Small intestine (tissue), 7 donors: ENCODE measurements at regions not wholly inside any gene's neighbourhood (a gene's known extent, or its start where the extent isn't known, plus 50 kb on each side); places are given as distances from the start of the nearest gene placed in this dataset.

ENCODE experiments used
- DNase-seq, 2 donors: peaks; one replicate each; pipeline versions ENCODE4 v3.0.0 to v3.0.0-alpha.2; 2013
- FAIRE-seq: peaks from 2 replicates; lab custom pipeline; 2012; peaks lifted over from hg19 to GRCh38; lab: Jason Lieb, UNC
- H3K27ac ChIP-seq, 3 donors: one replicate each; pipeline ENCODE4 v1.5.1; 2013; ENCODE audit warnings: low read length in 2 of 3, mild to moderate bottlenecking in 2 of 3, control low read depth in 1 of 3, inconsistent platforms in 1 of 3, low read depth in 1 of 3, moderate library complexity in 1 of 3
- H3K27me3 ChIP-seq, 3 donors: one replicate each; pipeline ENCODE4 v1.6.1; 2013; ENCODE audit warnings: low read length in 3 of 3, inconsistent platforms in 1 of 3; ENCODE audit not compliant: control insufficient read depth in 3 of 3, insufficient read depth in 3 of 3
- H3K36me3 ChIP-seq, 3 donors: one replicate each; pipeline ENCODE4 v1.6.1; 2013; ENCODE audit warnings: low read length in 3 of 3, inconsistent platforms in 1 of 3, low read depth in 1 of 3, mild to moderate bottlenecking in 1 of 3, moderate library complexity in 1 of 3; ENCODE audit not compliant: control insufficient read depth in 3 of 3, insufficient read depth in 2 of 3
- H3K4me1 ChIP-seq, 3 donors: one replicate each; pipeline ENCODE4 v1.6.1; 2013; ENCODE audit warnings: low read length in 2 of 3, inconsistent platforms in 1 of 3, low read depth in 1 of 3, mild to moderate bottlenecking in 1 of 3, moderate library complexity in 1 of 3; ENCODE audit not compliant: control insufficient read depth in 3 of 3, insufficient read depth in 2 of 3
- H3K4me3 ChIP-seq, 3 donors: one replicate each; pipeline ENCODE4 v1.5.1; 2013; ENCODE audit warnings: low read length in 3 of 3, control low read depth in 1 of 3, inconsistent platforms in 1 of 3, low read depth in 1 of 3, mild to moderate bottlenecking in 1 of 3, moderate library complexity in 1 of 3
- H3K9me3 ChIP-seq, 2 donors: one replicate each; pipeline ENCODE4 v1.6.1; 2013; ENCODE audit warnings: low read depth in 1 of 2, low read length in 1 of 2; ENCODE audit not compliant: control insufficient read depth in 2 of 2, insufficient read depth in 1 of 2
- WGBS, 3 donors: extraction: QIAGEN DNeasy Blood & Tissue Kit; methylation state at CpG; one replicate each; pipeline ENCODE4 v1.1.7; 2013; 5-methylcytosine and 5-hydroxymethylcytosine counted together
- donor health status: healthy with polysubstance abuse.
- donor health status: control.
- donor health status: control.
- donor health status: Bipolar disorder and iron deficiency.
- donor health status: healthy.

- no peaks in the 10 kb centered on the region for H3K27me3 ChIP-seq
- H3K4me3 ChIP-seq: no peak overlapping the region
- no peaks in the 10 kb centered on the region for H3K4me1 ChIP-seq
- 76 to 81% (median 76%) methylated on average over 7 to 8 of the region's 8 CpGs for WGBS, 3 donors
- FAIRE-seq (no peak), DNase-seq (no peak)
- H3K9me3 ChIP-seq: no peaks in the 10 kb centered on the region
- no peaks in the 10 kb centered on the region for H3K36me3 ChIP-seq
- no peak overlapping the region for H3K27ac ChIP-seq
These were observed 530.3 kb downstream of the TCERG1L start for GRCh38 chr10:130781206-130781605.

- Histone ChIP-seq H3K27me3 (no peaks in the 10 kb centered on the region), H3K4me3 (no peak overlapping the region), H3K4me1 (no peaks in the 10 kb centered on the region), H3K36me3 (no peaks in the 10 kb centered on the region), H3K9me3 (no peaks in the 10 kb centered on the region), H3K27ac (no peak overlapping the region)
- DNase-seq: no peak
- WGBS, 3 donors: 71 to 83% (median 82%) methylated on average over 7 of the region's 7 CpGs
- FAIRE-seq: no peak
These were observed 529.9 kb downstream of the TCERG1L start for GRCh38 chr10:130781623-130782022.

- no peak for DNase-seq
These were observed 529.1 kb downstream of the TCERG1L start for GRCh38 chr10:130782467-130782866.

GRCh38 chr10:130784326-130784725 is 527.2 kb downstream of the TCERG1L start:
- H3K36me3 ChIP-seq: no peaks in the 10 kb centered on the region
- H3K4me3 ChIP-seq: no peak overlapping the region
- no peaks in the 10 kb centered on the region for H3K9me3 ChIP-seq
- 77 to 88% (median 82%) methylated on average over 9 to 12 of the region's 12 CpGs for WGBS, 3 donors
- no peak overlapping the region for H3K27ac ChIP-seq
- H3K4me1 ChIP-seq: no peaks in the 10 kb centered on the region
- H3K27me3 ChIP-seq: no peaks in the 10 kb centered on the region
- FAIRE-seq (no peak), DNase-seq (no peak)

More at GRCh38 chr10:130782467-130782866, 529.1 kb downstream of the TCERG1L start:
- no peaks in the 10 kb centered on the region for H3K27me3 ChIP-seq
- no peaks in the 10 kb centered on the region for H3K9me3 ChIP-seq
- WGBS, 3 donors: 51 to 66% (median 59%) methylated on average over 11 of the region's 11 CpGs
- no peak overlapping the region for H3K27ac ChIP-seq
- H3K4me1 ChIP-seq: no peaks in the 10 kb centered on the region
- FAIRE-seq: no peak
- H3K36me3 ChIP-seq: no peaks in the 10 kb centered on the region
- H3K4me3 ChIP-seq: no peak overlapping the region

- DNase-seq (no peak), FAIRE-seq (no peak)
- no peak overlapping the region for H3K27ac ChIP-seq
- H3K9me3 ChIP-seq: no peaks in the 10 kb centered on the region
- H3K27me3 ChIP-seq: no peaks in the 10 kb centered on the region
- WGBS, 3 donors: 75 to 80% (median 79%) methylated on average over 19 to 20 of the region's 20 CpGs
- H3K4me3 ChIP-seq: no peak overlapping the region
- H3K4me1 ChIP-seq: no peaks in the 10 kb centered on the region
- H3K36me3 ChIP-seq: no peaks in the 10 kb centered on the region
These were observed 525.1 kb downstream of the TCERG1L start for GRCh38 chr10:130786365-130786966.

GRCh38 chr10:130787243-130787642 is 524.3 kb downstream of the TCERG1L start:
- FAIRE-seq: no peak
- Histone ChIP-seq H3K27ac (no peak overlapping the region), H3K4me1 (no peaks in the 10 kb centered on the region), H3K27me3 (no peaks in the 10 kb centered on the region), H3K36me3 (no peaks in the 10 kb centered on the region), H3K9me3 (peaks cover 0 to 6% of the 10 kb centered on the region in 2 donors), H3K4me3 (no peak overlapping the region)
- no peak for DNase-seq
- WGBS, 3 donors: 26 to 47% (median 28%) methylated on average over 3 of the region's 3 CpGs

GRCh38 chr10:130787821-130788220 is 523.7 kb downstream of the TCERG1L start:
- no peak overlapping the region for H3K27ac ChIP-seq
- 36 to 66% (median 55%) methylated on average over 4 of the region's 4 CpGs for WGBS, 3 donors
- DNase-seq: no peak
- H3K27me3 ChIP-seq: no peaks in the 10 kb centered on the region
- H3K36me3 ChIP-seq: no peaks in the 10 kb centered on the region
- FAIRE-seq: no peak
- H3K4me1 ChIP-seq: no peaks in the 10 kb centered on the region
- peaks cover 0 to 12% of the 10 kb centered on the region in 2 donors for H3K9me3 ChIP-seq
- no peak overlapping the region for H3K4me3 ChIP-seq

GRCh38 chr10:130790339-130790738 is 521.2 kb downstream of the TCERG1L start:
- no peaks in the 10 kb centered on the region for H3K4me1 ChIP-seq
- FAIRE-seq: no peak
- WGBS, 3 donors: 12 to 20% (median 20%) methylated on average over 2 of the region's 2 CpGs

More at GRCh38 chr10:130790339-130790738, 521.2 kb downstream of the TCERG1L start:
- Histone ChIP-seq H3K4me3 (no peak overlapping the region), H3K36me3 (no peaks in the 10 kb centered on the region), H3K27ac (no peak overlapping the region), H3K9me3 (peaks cover 0 to 16% of the 10 kb centered on the region in 2 donors), H3K27me3 (no peaks in the 10 kb centered on the region)
- DNase-seq: no peak
